Lower leg skin (tissue), 4 donors: ENCODE measurements at regions not wholly inside any gene's neighbourhood (a gene's known extent, or its start where the extent isn't known, plus 50 kb on each side); places are given as distances from the start of the nearest gene placed in this dataset.

Source experiments
- DNase-seq, 2 donors: peaks; one replicate each; pipeline ENCODE4 v3.0.0-alpha.2; 2019; ENCODE audit warnings: low spot score in 2 of 2
- H3K4me3 ChIP-seq: fragments of 200-600 bp; sonication (generic); 2 replicates; pipeline ENCODE4 v1.5.1; 2017; ENCODE audit warnings: mild to moderate bottlenecking, low read depth; ENCODE audit not compliant: poor library complexity, severe bottlenecking
- POLR2A ChIP-seq, 2 donors: fragments of 450-650 bp; IDR thresholded peaks; one replicate each; pipeline ENCODE4 v1.6.1; 2016 to 2017; ENCODE audit warnings: antibody characterized with exemption in 2 of 2, mild to moderate bottlenecking in 1 of 2, moderate library complexity in 1 of 2
- WGBS, 2 donors: methylation state at CpG; one replicate each; pipeline ENCODE4 v1.1.5; 2018; 5-methylcytosine and 5-hydroxymethylcytosine counted together
- intact Hi-C: fragments of 100-400 bp; cut with DNase I; formaldehyde crosslinking; loops from one replicate; pipeline ENCODE4 v1.15.0; 2023; ENCODE audit warnings: low total_unique reads
- TF ChIP-seq, protein P1 (sequence below), 3 donors: fragments of 450-650 bp; IDR thresholded peaks; one replicate each; pipeline ENCODE4 v1.5.1; 2016; ENCODE audit warnings: antibody characterized with exemption in 3 of 3, mild to moderate bottlenecking in 3 of 3, moderate library complexity in 2 of 3

DNA sequence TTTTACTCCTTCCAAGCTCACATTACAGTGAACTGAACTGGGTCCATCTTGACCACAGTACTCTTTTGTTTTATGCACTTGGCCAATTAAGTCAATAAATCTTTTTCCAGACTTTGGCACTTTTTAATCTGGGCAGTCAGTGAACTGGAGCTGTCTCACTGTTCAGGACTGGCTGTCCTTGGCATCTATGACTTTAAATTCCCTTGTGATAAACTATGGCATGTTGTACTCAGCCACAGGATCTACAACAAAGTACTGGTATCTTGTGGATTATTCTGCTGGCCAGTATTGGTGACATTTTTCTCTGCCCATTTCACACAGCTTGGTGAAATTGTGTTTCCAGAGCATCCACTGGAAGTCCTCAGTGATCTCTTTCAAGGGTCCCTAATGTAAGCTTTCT lies 1144.8 kb upstream of the SEMA6A start:
- intact Hi-C loops, result no loop called here
- no peak for TF ChIP-seq POLR2A (IDR thresholded peaks at IDR 0.05)
- TF ChIP-seq, protein P1, sequence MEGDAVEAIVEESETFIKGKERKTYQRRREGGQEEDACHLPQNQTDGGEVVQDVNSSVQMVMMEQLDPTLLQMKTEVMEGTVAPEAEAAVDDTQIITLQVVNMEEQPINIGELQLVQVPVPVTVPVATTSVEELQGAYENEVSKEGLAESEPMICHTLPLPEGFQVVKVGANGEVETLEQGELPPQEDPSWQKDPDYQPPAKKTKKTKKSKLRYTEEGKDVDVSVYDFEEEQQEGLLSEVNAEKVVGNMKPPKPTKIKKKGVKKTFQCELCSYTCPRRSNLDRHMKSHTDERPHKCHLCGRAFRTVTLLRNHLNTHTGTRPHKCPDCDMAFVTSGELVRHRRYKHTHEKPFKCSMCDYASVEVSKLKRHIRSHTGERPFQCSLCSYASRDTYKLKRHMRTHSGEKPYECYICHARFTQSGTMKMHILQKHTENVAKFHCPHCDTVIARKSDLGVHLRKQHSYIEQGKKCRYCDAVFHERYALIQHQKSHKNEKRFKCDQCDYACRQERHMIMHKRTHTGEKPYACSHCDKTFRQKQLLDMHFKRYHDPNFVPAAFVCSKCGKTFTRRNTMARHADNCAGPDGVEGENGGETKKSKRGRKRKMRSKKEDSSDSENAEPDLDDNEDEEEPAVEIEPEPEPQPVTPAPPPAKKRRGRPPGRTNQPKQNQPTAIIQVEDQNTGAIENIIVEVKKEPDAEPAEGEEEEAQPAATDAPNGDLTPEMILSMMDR (IDR thresholded peaks at IDR 0.05), result no peak

DNA sequence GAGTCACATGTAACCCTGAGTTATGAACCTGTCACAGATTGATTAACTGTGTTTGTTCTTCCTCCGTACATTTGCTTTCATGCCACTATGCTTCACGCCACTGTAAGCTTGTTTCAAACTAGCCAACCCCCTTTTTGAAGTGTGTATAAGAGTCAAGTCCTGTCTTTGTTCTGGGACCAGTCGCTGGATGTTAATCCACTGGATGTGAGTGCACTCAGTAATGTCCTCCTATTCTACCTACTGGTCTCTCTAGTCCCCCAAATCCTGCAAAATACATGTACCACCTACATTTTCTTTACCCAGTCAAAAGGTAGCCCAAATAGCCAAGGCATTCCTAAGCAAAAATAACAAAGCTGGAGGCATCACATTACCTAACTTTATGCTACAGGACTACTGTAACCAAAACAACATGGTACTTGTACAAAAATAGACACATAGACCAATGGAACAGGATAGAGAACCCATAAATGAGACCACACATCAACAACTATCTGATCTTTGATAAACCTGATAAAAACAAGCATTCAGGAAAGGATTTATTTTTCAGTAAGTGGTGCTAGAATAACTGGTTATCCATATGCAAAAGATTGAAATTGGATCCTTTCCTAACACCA lies 1139.1 kb upstream of the SEMA6A start:
- H3K4me3 ChIP-seq, result no peak overlapping the region
- TF ChIP-seq, protein P1 (IDR thresholded peaks at IDR 0.05), result no peak
- TF ChIP-seq POLR2A (IDR thresholded peaks at IDR 0.05), result no peak
- 78 to 82% methylated on average over 3 of the region's 3 CpGs for WGBS, 2 donors
- intact Hi-C loops, result no loop called here
- DNase-seq, result no peak

More for the DNA sequence above, 1144.8 kb upstream of the SEMA6A start:
- no peak overlapping the region for H3K4me3 ChIP-seq
- DNase-seq, result no peak

DNA sequence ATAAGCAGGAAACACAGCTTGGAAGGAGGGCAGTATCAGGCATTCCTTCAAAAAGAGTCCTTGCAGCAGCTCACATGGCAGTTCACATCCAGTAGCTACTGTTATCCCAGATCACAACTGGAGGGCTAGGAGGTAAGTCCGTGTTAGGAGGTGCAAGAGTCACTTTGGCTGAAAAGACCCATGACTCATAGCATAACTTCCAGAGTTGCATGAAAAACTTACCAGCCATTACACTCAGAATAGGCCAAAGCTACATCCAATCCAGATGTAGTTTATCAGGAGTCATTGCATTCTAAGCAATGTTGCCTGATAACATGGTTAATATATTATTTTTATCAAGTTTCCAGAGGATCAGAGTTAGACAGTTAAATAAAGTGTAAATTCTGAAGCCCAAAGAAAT lies 1126.4 kb upstream of the SEMA6A start:
- 69 to 76% methylated on average over 1 of the region's 1 CpG for WGBS, 2 donors
- TF ChIP-seq, protein P1 (IDR thresholded peaks at IDR 0.05), result no peak
- no peak for TF ChIP-seq POLR2A (IDR thresholded peaks at IDR 0.05)
- H3K4me3 ChIP-seq, result no peak overlapping the region
- intact Hi-C loops, result no loop called here
- no peak for DNase-seq

DNA sequence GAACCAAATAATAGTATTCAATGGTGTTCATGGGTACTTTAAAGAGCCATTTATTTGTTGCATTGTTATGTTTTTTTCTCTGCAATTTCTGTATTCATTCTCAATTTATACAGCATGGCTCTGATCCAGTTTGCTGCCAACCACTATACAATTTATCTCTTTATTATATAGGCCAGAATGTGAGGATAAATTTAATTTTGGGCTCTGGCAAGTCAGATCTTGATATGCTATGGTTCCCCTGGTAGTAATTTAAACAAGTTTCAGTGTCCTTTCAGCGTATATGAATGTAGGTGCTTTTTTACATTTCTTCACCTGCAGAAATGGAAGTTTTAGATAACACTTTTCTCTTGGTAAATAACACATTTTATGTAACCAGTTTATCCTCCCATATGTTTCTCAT lies 1118.0 kb upstream of the SEMA6A start:
- intact Hi-C loops, result no loop called here
- TF ChIP-seq, protein P1 (IDR thresholded peaks at IDR 0.05), result no peak
- TF ChIP-seq POLR2A (IDR thresholded peaks at IDR 0.05), result no peak
- no peak for DNase-seq
- 97% methylated on average over 1 of the region's 1 CpG for WGBS, 2 donors
- no peak overlapping the region for H3K4me3 ChIP-seq

DNA sequence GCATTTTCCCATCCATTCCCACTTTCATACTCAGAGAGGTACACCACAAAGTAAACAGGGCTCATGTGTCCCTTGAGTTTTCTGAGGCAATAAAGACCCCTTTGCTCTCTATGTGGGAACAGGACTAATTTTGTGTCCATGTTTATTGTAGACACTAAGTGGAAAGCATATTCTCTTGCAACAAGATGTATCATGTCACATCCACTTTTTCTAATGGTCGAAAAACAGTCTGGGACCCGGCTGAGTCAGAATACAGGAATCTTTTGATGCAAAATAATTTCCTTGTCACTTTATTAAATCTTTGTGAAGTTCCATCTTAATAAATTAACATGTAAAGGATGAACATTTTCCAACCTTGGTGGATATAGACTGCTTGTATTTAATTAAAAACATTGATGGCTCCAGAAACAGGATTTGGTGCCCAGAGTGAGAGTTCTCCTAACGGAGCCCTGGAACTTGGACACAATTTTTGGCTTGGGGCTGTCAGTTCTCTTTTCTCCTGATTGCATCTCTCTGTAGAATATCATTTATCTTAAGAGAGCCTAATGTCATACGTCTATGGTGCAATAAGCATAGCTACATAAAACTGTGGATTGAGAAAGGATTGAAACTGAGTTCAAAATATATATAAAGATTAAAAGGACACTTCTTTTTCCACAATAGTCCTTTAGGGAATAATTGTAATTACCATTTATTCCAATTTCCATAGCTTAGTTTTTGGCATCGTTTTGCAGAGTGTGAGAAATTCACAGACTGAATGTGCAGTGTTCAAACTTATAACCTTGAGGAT lies 1116.7 kb upstream of the SEMA6A start:
- TF ChIP-seq, protein P1 (IDR thresholded peaks at IDR 0.05), result no peak
- TF ChIP-seq POLR2A (IDR thresholded peaks at IDR 0.05), result no peak
- no peak overlapping the region for H3K4me3 ChIP-seq
- 32 to 36% methylated on average over 5 of the region's 5 CpGs for WGBS, 2 donors
- intact Hi-C loops, result no loop called here
- no peak for DNase-seq
